ENCODE measurements at regions not wholly inside any gene's neighbourhood (a gene's known extent, or its start where the extent isn't known, plus 50 kb on each side); places are given as distances from the start of the nearest gene placed in this dataset.
"Not testable (repeated sequence)": the region's sequence is repeated elsewhere in the genome, so short reads cannot be mapped to it uniquely, and the experiment has no call there.

- no peak for DNase-seq
Measured at GRCh38 chr1:219560856-219561255, 52.0 kb downstream of the ZC3H11B start.

DNA sequence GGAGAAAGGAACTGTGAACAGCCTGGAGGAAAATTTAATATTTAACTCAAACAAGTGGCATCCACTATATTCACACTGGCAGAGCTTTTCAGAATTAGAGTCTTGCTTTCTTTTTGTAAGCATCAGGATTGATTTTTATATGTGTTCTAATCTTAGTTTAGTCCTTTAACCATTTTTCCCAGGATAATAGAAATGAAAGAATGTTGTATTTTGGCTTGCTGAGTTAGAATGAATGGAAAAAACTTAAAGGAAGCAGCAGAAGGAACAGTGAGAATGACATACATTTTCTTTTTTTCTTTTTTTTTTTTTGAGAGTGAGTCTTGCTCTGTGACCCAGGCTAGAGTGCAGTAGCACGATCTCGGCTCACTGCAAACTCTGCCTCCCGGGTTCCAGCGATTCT is 53.0 kb downstream of the ZC3H11B start:
- DNase-seq, result no peak

DNA sequence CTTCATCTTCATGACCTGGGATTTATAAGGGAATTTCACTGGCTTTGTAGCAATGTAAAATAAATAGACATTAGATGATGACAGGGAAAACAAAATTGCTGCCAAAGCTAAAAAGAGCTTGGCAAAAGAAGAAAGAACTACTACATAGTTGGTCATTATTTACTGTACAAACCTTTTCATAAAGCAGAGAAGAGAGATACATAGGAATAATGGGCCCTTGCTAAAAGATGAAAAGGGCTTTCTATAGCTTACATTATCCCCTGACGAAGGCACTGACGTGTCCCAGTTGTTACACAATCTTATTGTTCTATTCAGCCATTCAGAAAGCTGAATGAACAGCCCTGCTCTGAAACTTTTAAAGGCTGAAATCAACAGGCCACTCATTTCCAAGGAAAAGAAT is 57.1 kb downstream of the ZC3H11B start:
- DNase-seq, result no peak

- no peak for DNase-seq
Measured at GRCh38 chr1:219555031-219555692, 57.7 kb downstream of the ZC3H11B start.

DNA sequence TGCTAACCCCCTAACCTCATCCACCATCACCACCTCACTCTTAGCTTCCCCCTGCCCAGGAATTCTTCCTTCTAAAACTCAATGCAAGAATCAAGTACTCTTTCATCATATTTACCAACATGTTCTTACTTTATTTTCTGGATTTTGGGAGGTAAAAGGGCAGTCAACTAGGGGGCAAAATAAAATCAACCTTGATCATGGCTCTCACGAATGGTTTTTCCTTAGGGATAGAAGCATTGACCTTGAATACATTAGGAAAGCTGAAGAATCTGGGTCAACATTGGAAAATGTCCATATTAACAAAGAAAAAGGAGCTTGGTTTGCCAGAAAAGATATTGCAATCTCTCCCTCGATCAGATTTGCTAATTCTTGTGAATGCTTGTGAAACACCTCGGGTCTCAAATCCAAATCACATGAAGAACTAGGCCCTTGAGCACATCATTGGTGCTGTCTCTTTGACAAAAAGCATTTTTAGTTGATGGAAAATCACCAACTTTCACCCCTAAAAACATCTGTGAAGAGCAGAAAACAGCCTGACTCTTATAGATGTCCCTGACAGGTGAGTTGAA is 58.9 kb downstream of the ZC3H11B start:
- no peak for DNase-seq

DNA sequence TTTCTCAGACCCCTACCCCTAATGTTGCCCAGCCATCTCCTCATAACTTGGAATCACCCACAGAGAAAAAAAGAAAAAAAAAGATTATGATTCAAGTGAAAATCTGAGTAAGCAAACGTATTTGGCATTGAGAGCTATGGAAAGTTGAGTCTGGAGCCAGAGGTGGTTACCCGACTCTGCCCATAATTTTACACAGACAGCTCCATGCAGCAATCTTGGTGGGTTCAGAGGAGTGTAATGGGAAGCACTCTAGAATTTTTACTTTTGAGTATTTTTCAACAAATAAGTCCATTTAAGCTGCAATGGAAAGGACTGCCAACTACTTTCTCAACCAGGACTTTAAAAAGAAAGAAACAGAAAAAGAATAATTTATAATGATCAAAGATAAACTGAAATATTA is 62.7 kb downstream of the ZC3H11B start:
- DNase-seq, result no peak

DNA sequence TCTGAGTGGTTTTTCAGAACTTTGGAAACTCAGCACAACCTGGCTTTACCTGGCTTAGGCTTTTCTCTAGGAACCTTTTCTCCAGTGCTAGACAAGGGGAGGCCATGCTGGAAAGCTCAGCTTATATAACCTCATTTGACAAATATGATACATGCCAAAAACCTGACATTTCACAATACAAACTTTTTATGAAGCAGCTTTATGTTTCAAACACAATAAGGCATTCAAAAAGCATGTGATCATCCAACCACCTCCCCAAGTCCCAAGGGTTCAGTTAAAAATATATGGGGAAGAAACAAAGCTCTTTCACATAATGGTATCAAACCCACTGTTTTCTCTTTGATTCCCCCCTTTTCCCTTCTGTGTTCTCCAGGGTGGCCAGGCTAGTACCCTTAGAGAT is 63.7 kb downstream of the ZC3H11B start:
- DNase-seq, result no peak

GRCh38 chr1:219548386-219548785 is 64.5 kb downstream of the ZC3H11B start:
- DNase-seq, result no peak

DNA sequence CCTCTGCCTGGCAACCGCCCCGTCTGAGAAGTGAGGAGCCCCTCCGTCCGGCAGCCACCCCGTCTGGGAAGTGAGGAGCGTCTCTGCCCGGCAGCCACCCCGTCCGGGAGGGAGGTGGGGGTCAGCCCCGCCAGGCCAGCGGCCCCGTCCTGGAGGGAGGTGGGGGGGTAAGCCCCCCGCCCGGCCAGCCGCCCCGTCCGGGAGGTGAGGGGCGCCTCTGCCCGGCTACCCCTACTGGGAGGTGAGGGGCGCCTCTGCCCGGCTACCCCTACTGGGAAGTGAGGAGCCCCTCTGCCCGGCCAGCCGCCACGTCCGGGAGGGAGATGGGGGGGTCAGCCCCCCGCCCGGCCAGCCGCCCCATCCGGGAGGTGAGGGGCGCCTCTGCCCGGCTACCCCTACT is 67.1 kb downstream of the ZC3H11B start:
- not testable (repeated sequence) for DNase-seq

GRCh38 chr1:219544163-219544846 is 68.6 kb downstream of the ZC3H11B start:
- no peak for DNase-seq

DNA sequence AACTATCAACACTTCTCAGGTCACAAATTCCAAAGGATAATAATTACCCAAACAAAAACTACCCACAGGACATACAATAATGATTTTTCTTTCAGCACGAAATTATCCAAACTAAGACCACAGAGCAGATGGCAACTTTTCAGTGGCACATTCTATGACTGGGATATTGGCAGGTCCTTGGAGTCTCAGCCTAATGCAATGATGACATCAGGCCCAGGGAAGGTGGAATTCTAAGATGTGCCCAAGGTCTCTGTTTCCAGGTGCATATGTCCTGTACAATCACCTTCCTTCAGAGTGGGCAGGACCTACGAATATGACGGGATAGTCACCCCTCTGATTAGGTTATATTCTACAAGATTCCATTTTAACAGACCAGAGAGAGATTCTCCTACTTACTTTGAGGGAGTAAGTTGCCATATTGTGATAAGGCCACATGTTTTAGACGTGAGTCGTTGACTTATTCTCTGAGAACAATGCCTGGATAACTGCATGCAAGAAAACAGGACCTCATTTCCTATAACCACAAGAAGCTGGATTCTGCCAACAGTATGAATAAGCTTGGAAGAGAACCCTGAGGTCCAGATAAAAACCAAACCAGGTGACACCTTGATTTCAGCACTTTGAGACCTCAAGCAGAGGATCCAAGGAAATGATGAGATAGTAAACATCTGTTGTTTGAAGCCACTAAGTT is 69.9 kb downstream of the ZC3H11B start:
- DNase-seq, result no peak

- DNase-seq, result no peak
Measured at GRCh38 chr1:219541946-219542345, 71.0 kb downstream of the ZC3H11B start.

DNA sequence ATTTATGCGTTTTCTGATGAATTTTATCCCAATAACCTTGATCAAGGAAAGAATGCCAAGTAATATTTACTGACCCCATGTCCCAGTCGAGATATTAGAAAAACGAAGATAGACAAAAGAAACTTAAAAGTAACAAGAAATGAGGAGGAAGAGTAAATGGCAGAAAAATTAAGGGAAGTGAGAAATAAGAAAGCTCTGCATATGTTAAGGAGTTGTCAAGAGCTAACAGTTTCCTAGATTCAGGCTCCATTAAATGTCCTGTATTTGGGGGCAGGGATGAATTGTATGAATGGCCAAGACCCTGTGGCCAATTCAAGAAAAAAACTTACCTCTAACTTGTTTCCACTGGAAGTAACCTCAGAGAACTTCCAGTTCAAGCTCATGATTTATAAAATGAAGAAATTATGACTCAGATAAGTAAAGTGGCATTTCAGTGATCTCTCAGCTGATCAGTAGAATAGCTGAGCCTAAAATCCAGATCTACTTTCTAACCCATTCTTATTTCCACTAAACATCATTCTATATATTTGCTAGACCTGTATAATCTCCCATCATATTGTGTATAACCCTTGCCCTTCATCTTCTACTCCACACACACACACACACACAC is 73.2 kb downstream of the ZC3H11B start:
- no peak for DNase-seq

DNA sequence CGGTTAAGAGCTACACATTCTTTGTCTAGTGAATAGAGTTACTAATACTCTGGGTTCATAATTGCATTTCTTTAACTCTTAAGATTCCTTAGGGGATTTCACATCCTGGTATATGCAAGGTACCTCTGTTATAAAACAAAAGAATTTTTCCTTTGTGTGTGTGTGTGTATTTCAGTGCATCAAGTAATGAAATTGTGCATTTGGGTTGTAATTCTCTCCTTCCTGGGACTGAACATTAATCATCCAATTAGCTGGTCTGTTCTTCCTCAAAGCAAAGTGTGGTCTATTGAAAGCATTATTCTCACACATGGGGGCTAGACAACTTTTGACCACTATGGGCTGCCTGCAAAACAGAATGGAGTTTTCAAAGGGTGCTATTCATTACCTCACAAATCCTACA is 74.0 kb downstream of the ZC3H11B start:
- DNase-seq, result no peak

DNA sequence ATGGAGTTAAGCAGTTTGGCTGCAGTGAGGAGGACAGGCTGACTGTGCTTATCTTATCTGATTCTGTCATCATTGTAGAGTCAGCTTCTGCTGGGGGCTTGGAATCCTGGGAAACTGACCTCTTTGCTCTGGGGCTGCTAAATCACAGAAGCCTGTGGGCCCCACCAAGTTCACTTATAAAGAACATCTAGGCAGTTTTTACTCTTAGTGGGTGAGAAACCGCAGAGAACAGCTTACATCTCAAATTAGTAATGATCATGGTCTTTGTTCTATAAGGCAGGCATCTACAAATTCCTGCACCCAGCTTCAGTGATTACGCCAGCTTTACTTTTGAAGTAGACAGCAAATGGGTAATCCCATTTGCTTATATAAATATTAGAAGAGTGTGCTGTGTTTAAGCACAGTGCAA is 75.7 kb downstream of the ZC3H11B start:
- no peak for DNase-seq

DNA sequence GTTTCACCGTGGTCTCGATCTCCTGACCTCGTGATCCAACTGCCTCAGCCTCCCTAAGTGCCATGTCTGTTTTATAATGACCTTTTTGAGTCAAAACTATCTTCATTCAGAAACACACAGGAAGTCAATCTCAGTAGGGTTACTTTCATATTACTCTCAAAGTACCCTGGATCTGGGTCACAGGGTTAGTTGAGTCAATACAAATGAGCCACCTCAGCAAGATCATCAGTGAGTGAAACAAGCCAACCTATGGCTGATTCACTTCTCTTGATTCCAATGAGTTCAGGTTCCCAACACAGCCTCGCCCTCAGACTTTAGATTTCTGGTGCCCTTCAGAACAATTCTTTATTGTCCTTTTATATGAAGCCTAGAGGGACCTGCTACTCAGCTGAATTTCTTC is 76.9 kb downstream of the ZC3H11B start:
- DNase-seq, result no peak

DNA sequence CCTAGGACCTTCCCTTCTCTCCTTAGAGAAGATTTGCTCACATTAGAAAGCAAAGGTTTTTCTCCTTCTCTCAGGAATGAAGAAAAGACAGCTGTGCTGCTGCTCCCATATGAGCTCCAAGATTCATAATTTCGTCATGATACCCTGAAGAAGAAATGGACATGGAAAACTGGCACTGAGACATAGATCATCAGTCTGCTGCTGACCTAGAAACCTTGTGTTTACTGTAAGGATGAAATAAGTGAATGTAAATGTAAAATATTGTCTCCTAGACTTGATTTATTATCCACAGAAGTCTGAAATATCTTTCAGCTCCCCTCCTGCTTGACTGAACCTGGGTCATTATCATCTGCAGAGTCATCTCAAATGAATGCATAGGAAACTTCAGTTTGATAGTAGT is 77.9 kb downstream of the ZC3H11B start:
- DNase-seq, result no peak

- no peak for DNase-seq
Measured at GRCh38 chr1:219533280-219533679, 79.6 kb downstream of the ZC3H11B start.

GRCh38 chr1:219529116-219529515 is 83.8 kb downstream of the ZC3H11B start:
- no peak for DNase-seq

DNA sequence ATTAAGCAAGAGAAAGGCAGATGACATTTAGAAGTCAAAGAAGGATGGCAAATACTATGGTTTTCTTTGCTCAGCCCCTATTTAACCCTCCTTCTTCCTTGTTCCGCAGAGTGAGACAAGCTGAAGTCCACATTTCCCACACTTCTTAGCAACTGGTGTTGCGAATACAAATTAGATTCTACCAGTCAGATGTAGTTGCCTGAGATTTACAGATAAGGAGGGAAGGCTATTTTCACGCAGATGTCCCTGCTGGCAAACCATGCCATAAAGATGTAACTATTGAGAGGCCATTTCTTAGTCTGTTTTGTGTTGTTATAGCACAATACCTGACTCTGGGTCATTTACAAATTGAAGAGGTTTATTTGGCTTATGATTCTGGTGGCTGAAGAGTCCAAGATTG is 84.3 kb downstream of the ZC3H11B start:
- no peak for DNase-seq

GRCh38 chr1:219527994-219528393 is 84.9 kb downstream of the ZC3H11B start:
- DNase-seq, result no peak

GRCh38 chr1:219526074-219526473 is 86.8 kb downstream of the ZC3H11B start:
- DNase-seq, result no peak

- no peak for DNase-seq
Measured at GRCh38 chr1:219523411-219523810, 89.5 kb downstream of the ZC3H11B start.

Data from renal pelvis (tissue), 1 donor.